HepG2 (cell line): ENCODE measurements at regions not wholly inside any gene's neighbourhood (a gene's known extent, or its start where the extent isn't known, plus 50 kb on each side); places are given as distances from the start of the nearest gene placed in this dataset.

Source experiments
- ATAC-seq: fragments of 200-7000 bp; cut with Tn5 transposase; 3 replicates; pipeline ENCODE4 v1.9.1; 2020; ENCODE audit warnings: mild to moderate bottlenecking, moderate library complexity
- BruUV-seq: library from RNA; stranded (reverse); fragments of 400-500 nt; replicated peaks from 2 replicates; lab custom pipeline; 2021; lab: Mats Ljungman, UMichigan
- CTCF ChIA-PET: fragments of 300-600 bp; formaldehyde crosslinking; extraction: SDS; loops from one replicate; lab custom pipeline; 2021; ENCODE audit warnings: low total read pairs, inconsistent platforms, low intra/inter-chr PET ratio; lab: Yijun Ruan, JAX
- POLR2A ChIA-PET: fragments of 350-600 bp; sonication (Branson Sonifier 250); formaldehyde crosslinking; loops from one replicate; lab custom pipeline; 2020; ENCODE audit warnings: antibody characterized with exemption, inconsistent platforms; lab: Yijun Ruan, JAX
- DNase-seq: peaks from one replicate; pipeline ENCODE4 v3.0.0-alpha.2; 2015; ENCODE audit warnings: low spot score
- FAIRE-seq: peaks from 3 replicates; lab custom pipeline; 2011; peaks lifted over from hg19 to GRCh38; lab: Jason Lieb, UNC
- H2AFZ ChIP-seq: one replicate; pipeline ENCODE4 v1.6.1; 2011; ENCODE audit warnings: low read length, inconsistent platforms
- H3K27ac ChIP-seq: fragments of 300-600 bp; 3 replicates; pipeline ENCODE4 v1.8.0; 2011; ENCODE audit warnings: mixed run types, mild to moderate bottlenecking, mixed read lengths, low read length, inconsistent platforms; ENCODE audit not compliant: insufficient read depth; ENCODE audit errors: extremely low read length
- H3K27me3 ChIP-seq, 2 experiments: fragments of 200-600 bp in 1 of 2; 2 replicates in 1 of 2; 3 replicates in 1 of 2; pipeline versions ENCODE4 v1.6.0 to v1.8.0; 2011; ENCODE audit warnings: low read length in 2 of 2, mild to moderate bottlenecking in 2 of 2, moderate library complexity in 2 of 2, inconsistent platforms in 1 of 2; ENCODE audit not compliant: insufficient read depth in 2 of 2, control insufficient read depth in 1 of 2
- H3K36me3 ChIP-seq, 2 experiments: fragments of 200-600 bp in 1 of 2; replicated peaks in 1 of 2; 2 replicates in 1 of 2; 3 replicates in 1 of 2; pipeline versions ENCODE4 v1.5.1 to v1.8.0; 2011; ENCODE audit warnings: low read length in 2 of 2, inconsistent platforms in 1 of 2; ENCODE audit not compliant: insufficient read depth in 2 of 2, control insufficient read depth in 1 of 2
- H3K4me1 ChIP-seq: 2 replicates; pipeline ENCODE4 v1.5.1; 2012; ENCODE audit warnings: low read length, inconsistent platforms; ENCODE audit not compliant: insufficient read depth
- H3K4me2 ChIP-seq: 2 replicates; pipeline ENCODE4 v1.6.0; 2011; ENCODE audit warnings: low read depth, low read length, inconsistent platforms
- H3K4me3 ChIP-seq, 3 experiments: fragments of 200-600 bp in 1 of 3; sonication (generic), shearing (Covaris generic) in 1 of 3; replicated peaks in 1 of 3; 2 replicates each; pipeline ENCODE4 v1.5.1; 2011 to 2016; ENCODE audit warnings: low read length in 3 of 3, inconsistent platforms in 2 of 3, low read depth in 2 of 3, mild to moderate bottlenecking in 2 of 3, control low read depth in 1 of 3, mixed read lengths in 1 of 3; ENCODE audit not compliant: insufficient read depth in 1 of 3
- H3K79me2 ChIP-seq: one replicate; pipeline ENCODE4 v1.6.1; 2011; ENCODE audit warnings: low read length, inconsistent platforms; ENCODE audit not compliant: insufficient read depth
- H3K9ac ChIP-seq: 2 replicates; pipeline ENCODE4 v1.6.0; 2011; ENCODE audit warnings: mild to moderate bottlenecking, low read depth, low read length, inconsistent platforms; ENCODE audit not compliant: insufficient read depth
- H3K9me3 ChIP-seq: 2 replicates; pipeline ENCODE4 v1.5.1; 2012; ENCODE audit warnings: mild to moderate bottlenecking, low read length
- H4K20me1 ChIP-seq: 2 replicates; pipeline ENCODE4 v1.6.0; 2011; ENCODE audit warnings: inconsistent platforms, mild to moderate bottlenecking, low read length, moderate library complexity; ENCODE audit not compliant: insufficient read depth
- BRD4 ChIP-seq: sonication (generic); formaldehyde crosslinking; IDR thresholded peaks from 2 replicates; pipeline ENCODE4 v1.4.0; 2020; ENCODE audit warnings: missing genetic modification reagents
- CTCF ChIP-seq: sonication (generic); formaldehyde crosslinking; IDR thresholded peaks from 2 replicates; pipeline ENCODE4 v1.5.0; 2020; ENCODE audit warnings: mild to moderate bottlenecking, missing genetic modification reagents, moderate library complexity
- DNMT3B ChIP-seq: conservative IDR thresholded peaks from 2 replicates; pipeline ENCODE4 v1.6.1; 2016; ENCODE audit warnings: missing biosample characterization, control low read depth
- HBP1 ChIP-seq: IDR thresholded peaks from 2 replicates; pipeline ENCODE4 v1.6.1; 2016; ENCODE audit warnings: low read depth, control low read depth
- HMGXB4 ChIP-seq, 2 experiments: sonication (generic) in 1 of 2; formaldehyde crosslinking in 1 of 2; IDR thresholded peaks; 2 replicates each; pipeline versions ENCODE4 v1.4.0 to v1.6.1; 2018 to 2020; ENCODE audit warnings: missing genetic modification reagents in 2 of 2, borderline replicate concordance in 1 of 2, low read depth in 1 of 2, mild to moderate bottlenecking in 1 of 2, missing biosample characterization in 1 of 2
- MED8 ChIP-seq: sonication (generic); formaldehyde crosslinking; IDR thresholded peaks from 2 replicates; pipeline ENCODE4 v1.8.1; 2023; ENCODE audit warnings: mild to moderate bottlenecking, missing genetic modification reagents; ENCODE audit not compliant: insufficient replicate concordance
- NR2F1 ChIP-seq, 2 experiments: fragments of 450-650 bp in 1 of 2; formaldehyde crosslinking in 1 of 2; IDR thresholded peaks; 2 replicates each; pipeline versions ENCODE4 v1.5.0 to v1.6.1; 2016 to 2020; ENCODE audit warnings: mild to moderate bottlenecking in 1 of 2, missing compliant biosample characterization in 1 of 2, missing genetic modification reagents in 1 of 2, moderate library complexity in 1 of 2
- SNAPC2 ChIP-seq: sonication (generic); formaldehyde crosslinking; IDR thresholded peaks from 2 replicates; pipeline ENCODE4 v1.8.1; 2022; ENCODE audit warnings: mild to moderate bottlenecking, missing genetic modification reagents
- TEAD3 ChIP-seq: optimal IDR thresholded peaks from 2 replicates; pipeline ENCODE3; 2016; ENCODE audit warnings: borderline replicate concordance
- THAP8 ChIP-seq: sonication (generic); formaldehyde crosslinking; IDR thresholded peaks from 2 replicates; pipeline ENCODE4 v1.5.1; 2020; ENCODE audit warnings: missing genetic modification reagents, mild to moderate bottlenecking, borderline replicate concordance
- USF2 ChIP-seq, 2 experiments: sonication (generic) in 1 of 2; formaldehyde crosslinking in 1 of 2; IDR thresholded peaks; 2 replicates each; pipeline versions ENCODE4 v1.5.1 to v1.6.1; 2011 to 2020; ENCODE audit warnings: borderline replicate concordance in 1 of 2, low read depth in 1 of 2, low read length in 1 of 2, mild to moderate bottlenecking in 1 of 2, missing genetic modification reagents in 1 of 2, moderate library complexity in 1 of 2
- ZBTB21 ChIP-seq: sonication (generic); formaldehyde crosslinking; IDR thresholded peaks from 2 replicates; pipeline ENCODE4 v1.4.0; 2020; ENCODE audit warnings: missing genetic modification reagents
- ZNF143 ChIP-seq: sonication (generic); formaldehyde crosslinking; IDR thresholded peaks from 2 replicates; pipeline ENCODE4 v1.4.0; 2020; ENCODE audit warnings: missing genetic modification reagents
- ZNF225 ChIP-seq: sonication (generic); formaldehyde crosslinking; IDR thresholded peaks from 2 replicates; pipeline ENCODE4 v1.4.0; 2020; ENCODE audit warnings: mild to moderate bottlenecking, missing genetic modification reagents
- ZNF564 ChIP-seq: sonication (generic); formaldehyde crosslinking; IDR thresholded peaks from 2 replicates; pipeline ENCODE4 v1.8.1; 2023; ENCODE audit warnings: mild to moderate bottlenecking, missing genetic modification reagents
- ZNF781 ChIP-seq: sonication (generic); formaldehyde crosslinking; IDR thresholded peaks from 2 replicates; pipeline ENCODE4 v1.5.1; 2020; ENCODE audit warnings: borderline replicate concordance, mild to moderate bottlenecking, missing genetic modification reagents; ENCODE audit errors: not compliant biosample characterization
- WGBS: methylation state at CpG from one replicate; pipeline ENCODE4 v1.1.6; 2017; ENCODE audit warnings: low lambda C conversion rate; 5-methylcytosine and 5-hydroxymethylcytosine counted together
- in situ Hi-C: cut with HindIII; loops from 2 replicates; pipeline ENCODE4 v1.10.0; 2017; ENCODE audit warnings: low pct_unique_long_range_greater_than_20kb; ENCODE audit not compliant: extremely low pct_ligation_motif_present
- intact Hi-C: fragments of 100-400 bp; cut with micrococcal nuclease; formaldehyde crosslinking; loops from one replicate; pipeline ENCODE4 v1.10.0; 2022; ENCODE audit not compliant: unreplicated experiment

GRCh38 chr4:26185436-26185835, 135.4 kb upstream of the RBPJ start:
- DNase-seq (no peak), ATAC-seq (no peak), FAIRE-seq (no peak)
- H3K27ac ChIP-seq: no peak overlapping the region
- intact Hi-C loops: no loop called here
- no peaks in the 10 kb centered on the region for H3K79me2 ChIP-seq
- no TSS peak for BruUV-seq
- no peak overlapping the region for H3K4me3 ChIP-seq
- in situ Hi-C loops: no loop called here
- H3K9me3 ChIP-seq: no peaks in the 10 kb centered on the region
- no peaks in the 10 kb centered on the region for H4K20me1 ChIP-seq
- H3K9ac ChIP-seq: no peak overlapping the region
- CTCF ChIA-PET: no interaction called here
- no peaks in the 10 kb centered on the region; a peak in 1 of 5 replicates for H3K27me3 ChIP-seq
- no peak overlapping the region for H2AFZ ChIP-seq
- POLR2A ChIA-PET: no interaction called here
- H3K4me1 ChIP-seq: no peaks in the 10 kb centered on the region
- H3K36me3 ChIP-seq: no peaks in the 10 kb centered on the region
- H3K4me2 ChIP-seq: no peak overlapping the region
- WGBS: 63% methylated on average over 7 of the region's 7 CpGs
- TF ChIP-seq HBP1 (no peak), ZBTB21 (CRISPR knock-in tag) (no peak), THAP8 (CRISPR knock-in tag) (no peak), ZNF564 (CRISPR knock-in tag) (no peak), DNMT3B (CRISPR knock-in tag) (no peak), CTCF (CRISPR knock-in tag) (no peak), HMGXB4 (CRISPR knock-in tag; IDR thresholded peaks at IDR 0.05; ENCODE audit: borderline replicate concordance in 1 of 2, low read depth in 1 of 2) (no peak), MED8 (CRISPR knock-in tag) (no peak), BRD4 (CRISPR knock-in tag) (no peak), ZNF225 (CRISPR knock-in tag) (no peak), TEAD3 (CRISPR knock-in tag) (no peak), USF2 (IDR thresholded peaks at IDR 0.05; ENCODE audit: low read depth, low read length) (no peak), USF2 (CRISPR knock-in tag; IDR thresholded peaks at IDR 0.05; ENCODE audit: borderline replicate concordance) (no peak), ZNF781 (CRISPR knock-in tag) (no peak), ZNF143 (CRISPR knock-in tag) (no peak), NR2F1 (CRISPR knock-in tag; IDR thresholded peaks at IDR 0.05) (no peak), SNAPC2 (CRISPR knock-in tag) (no peak)
